Activated T-cell treated with anti-CD3 and anti-CD28 coated beads, Interleukin-2, amount 50 U/mL, for 48 hours (primary cell): ENCODE measurements at regions not wholly inside any gene's neighbourhood (a gene's known extent, or its start where the extent isn't known, plus 50 kb on each side); places are given as distances from the start of the nearest gene placed in this dataset.

Source experiments
- DNase-seq, 2 experiments: peaks; one replicate each; pipeline ENCODE4 v3.0.0-alpha.2; 2020

DNA sequence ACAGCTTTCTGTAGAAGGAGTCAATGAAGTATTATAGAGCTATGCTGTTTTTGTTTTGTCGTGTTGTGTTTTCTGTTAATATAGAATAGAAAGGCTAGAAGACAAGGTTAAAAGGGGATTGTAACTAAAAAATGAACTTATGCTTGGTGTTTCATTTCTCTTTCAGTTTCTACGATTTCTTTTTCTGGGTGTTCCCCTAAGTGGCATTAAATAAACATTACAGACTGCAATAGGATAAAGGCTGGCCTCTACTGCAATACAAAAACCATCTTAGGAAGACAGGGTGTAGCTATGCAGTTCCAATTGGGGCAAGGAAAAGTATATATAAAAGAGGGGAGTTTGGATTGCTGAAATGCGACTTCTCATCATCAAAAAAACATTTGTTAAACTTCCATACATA is 1609.7 kb upstream of the ACVR2A start:
- no peak for DNase-seq

DNA sequence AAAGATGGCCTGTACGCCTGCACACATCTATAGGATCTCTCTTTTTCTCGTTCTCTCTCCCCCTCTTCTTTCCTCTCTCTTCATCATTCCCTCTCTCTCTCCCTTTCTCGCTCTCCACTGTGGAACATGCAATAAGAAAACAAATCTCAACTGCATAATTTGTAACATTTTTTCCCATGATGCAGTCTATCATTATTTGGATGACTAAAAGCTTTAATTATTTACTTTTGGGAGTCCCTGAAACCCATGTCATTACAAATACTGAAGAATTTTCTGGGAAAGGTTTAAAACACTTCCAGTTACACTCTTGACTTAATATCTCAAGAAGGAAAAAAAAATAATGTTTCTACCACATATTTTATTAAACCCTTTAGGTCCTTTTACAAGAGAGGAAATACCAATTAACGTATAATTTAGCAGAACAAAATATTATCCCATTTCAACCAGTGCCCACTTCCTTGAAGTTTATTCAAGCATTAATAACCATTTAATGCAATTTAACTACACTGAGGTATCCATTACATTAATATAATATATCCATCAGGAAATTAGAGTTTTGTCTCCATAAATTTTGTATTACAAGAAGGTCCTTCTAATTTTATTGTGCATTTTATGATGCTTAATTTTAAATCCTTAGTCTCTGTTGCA is 1615.2 kb upstream of the ACVR2A start:
- DNase-seq: no peak

DNA sequence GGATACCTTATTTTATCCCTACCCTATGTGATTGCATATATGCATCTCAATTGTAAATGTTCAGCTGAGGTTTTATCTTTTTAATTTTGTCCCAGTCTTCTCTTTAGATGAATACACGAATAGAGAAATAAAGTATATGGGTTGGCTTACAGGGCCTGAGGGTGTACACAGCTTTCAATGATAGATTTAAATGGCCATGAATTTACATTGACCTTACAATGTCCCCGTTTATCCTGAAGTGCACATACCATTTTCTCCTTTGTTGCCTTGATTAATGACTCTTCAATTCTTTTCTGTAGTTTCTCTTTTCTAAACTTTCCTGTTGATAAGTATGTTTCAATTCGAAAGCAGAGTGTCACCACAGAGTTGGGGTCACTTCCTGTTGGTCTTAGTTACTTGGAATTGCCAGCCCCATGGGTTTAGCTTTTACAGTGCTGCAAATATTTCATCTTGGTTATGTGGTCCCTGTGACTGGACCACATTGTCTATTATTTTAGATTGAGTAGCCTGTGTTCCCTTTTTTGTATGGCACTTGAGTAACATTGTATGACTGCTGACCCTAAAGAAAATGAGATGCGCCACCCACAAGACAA is 1616.3 kb upstream of the ACVR2A start:
- DNase-seq: no peak

DNA sequence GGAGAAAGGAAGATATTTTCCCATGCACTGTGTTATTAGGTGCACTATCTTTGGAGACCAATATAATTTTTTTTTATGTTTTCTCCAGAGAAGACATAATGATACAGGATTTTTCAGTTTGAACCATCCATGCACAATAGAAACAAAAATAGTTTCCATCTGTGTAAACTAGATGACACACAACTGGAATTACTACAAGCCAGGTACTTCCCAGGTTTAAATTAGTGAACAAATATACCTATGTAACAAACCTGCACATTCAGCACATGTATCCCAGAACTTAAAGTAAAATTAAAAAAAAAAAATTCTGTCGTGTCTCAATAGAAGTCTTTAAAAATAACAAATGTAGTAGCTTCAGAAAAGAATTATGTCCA is 1616.8 kb upstream of the ACVR2A start:
- DNase-seq: no peak

DNA sequence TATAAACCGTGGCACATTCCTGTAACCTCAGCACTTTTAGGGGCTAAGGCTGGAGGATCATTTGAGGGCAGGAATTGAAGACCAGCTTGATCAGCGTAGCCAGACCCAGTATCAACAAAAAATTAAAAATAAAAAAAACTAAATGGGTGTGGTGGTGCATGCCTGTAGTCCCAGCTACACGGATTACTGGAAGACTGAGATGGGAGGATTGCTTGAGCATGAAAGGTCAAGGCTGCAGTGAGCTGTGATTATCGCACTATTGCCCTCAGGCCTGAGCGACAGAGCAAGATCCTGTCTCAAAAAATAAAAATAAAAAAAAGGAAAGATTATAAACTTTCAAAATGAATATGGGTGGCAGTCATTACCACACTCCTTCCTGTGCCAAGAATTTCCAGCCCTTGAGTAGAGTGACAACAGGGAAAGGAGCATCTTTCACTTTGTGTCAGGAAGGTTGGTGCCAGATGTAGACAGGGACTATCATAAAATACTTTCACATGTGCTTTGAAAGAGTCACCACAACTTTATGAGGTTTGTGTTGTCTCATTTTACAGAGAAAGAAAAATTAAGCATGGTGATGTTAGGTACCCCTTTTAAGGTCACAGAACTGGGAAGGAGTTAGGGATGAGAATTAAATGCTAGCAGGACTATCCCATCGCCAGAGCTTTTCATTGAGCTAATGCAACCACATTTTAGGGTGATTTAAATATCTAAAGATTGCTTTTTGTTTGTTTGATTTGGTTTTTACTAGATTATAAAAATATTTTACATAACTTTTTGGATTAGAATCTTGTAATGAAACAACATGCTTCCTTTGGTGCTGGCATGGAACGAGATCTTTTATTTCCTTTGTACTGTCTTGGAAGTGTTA is 1617.4 kb upstream of the ACVR2A start:
- no peak for DNase-seq

DNA sequence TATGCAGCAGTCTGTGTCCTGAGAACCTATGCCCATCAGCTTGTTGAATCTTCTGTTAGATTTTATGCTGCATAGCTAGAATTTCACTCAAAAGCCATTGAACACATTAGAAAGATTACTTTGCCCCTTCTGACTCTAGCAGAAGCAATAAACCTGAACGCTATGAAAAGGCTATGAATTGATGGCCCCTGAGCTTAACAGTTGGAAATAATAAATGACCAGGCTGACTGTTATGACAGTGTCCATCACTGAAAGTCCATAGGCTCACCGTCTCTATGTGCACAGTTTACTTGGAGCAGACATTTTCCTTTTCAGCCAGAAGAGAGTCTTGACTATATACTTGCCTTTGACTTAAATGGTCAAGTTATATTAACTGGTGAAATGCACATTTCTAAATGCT is 1618.8 kb upstream of the ACVR2A start:
- no peak for DNase-seq

DNA sequence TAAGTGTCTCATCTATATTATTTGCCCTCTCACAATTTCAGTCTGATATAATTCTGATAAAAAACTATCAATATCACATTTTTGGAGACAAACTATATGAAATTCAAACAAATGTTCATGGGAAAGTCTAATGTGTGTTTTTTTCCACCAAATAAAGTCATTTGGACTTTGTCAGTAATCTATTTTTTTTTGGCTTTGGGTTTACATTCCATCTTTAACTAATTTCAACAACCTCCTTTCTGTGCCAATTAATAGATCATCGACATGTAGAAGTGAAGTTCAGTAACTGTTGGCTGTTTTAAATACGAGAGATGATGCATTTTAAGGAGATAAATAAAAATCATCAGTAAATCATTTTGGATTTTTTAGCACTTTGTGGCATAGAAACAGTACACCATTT is 1623.0 kb upstream of the ACVR2A start:
- no peak for DNase-seq

DNA sequence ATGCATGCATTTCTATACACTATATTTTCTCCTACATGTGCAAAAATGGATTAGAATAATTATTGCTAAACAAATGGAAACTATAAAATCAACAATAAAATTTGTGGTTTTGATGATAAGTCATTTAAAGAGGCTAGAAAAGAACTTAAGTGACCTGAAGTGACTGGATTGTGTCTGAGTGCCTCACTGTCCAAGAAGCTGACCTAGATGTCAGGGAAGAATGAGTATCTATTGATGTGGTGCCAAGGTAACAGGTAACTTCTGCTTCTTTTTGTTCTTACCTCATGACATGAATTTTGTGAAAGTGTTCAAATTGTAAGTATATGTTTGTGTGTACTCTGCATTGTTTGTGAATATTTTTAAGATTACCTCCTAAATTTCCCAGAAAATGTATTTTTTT is 1623.9 kb upstream of the ACVR2A start:
- no peak for DNase-seq

DNA sequence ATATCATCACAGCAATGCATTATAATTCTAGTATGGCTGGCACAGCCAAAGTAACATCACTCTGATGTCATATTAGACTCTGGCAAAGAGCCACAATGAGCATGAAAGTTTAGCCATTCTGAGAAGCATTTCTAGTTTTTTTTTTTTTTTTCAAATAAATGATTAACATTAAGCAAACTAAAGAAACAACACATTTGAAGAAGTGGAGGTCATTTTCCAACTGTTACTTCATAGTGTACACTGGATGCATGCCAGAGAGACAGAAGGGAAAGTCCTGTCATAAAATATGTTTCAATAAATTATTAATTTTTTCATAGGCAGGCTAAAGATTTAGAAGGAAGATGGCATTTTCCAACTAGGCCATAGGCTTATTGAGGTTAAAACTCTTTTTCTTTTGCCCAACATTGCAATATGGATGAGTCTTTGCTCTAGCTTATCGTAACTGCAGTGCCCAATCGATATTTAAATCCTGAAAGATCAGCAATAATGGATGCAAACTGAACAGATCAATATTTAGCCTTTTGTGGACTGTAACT is 1630.4 kb upstream of the ACVR2A start:
- DNase-seq: no peak

DNA sequence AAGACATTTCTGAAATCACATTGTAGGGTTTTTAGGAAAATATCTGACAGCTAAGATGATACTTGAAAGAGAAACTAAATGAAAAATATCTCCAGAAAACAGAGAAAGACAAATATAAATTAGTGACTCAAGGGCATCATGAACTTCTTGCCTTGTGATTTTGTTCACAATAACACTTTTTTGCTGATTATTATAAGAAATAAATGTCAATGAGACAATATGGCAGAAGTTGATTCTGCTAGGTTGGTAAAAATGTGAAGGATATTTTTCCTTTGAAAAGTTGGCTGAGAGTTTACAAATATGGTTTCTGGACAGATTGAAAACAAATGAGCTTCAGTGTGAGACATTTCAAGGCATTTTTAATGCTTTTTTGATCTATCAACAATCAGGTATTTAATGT is 1631.2 kb upstream of the ACVR2A start:
- DNase-seq: no peak

DNA sequence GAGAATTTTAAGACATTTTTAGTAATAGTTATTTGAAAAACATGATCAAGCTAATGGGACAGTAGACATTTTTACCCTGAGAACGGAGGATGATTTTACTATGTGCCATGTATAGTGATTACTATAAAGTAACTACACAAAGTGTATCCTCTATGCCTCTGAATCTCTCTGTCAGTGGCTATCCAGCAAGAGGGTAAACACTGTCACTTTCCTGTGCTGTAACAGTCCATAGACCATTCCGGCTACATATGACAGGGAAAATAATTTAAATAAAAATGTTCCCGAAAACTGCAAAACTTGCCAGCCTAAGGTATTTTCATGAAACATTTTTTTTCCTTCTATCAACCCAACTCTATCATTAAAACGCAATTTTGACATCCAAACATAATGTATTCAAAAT is 1632.2 kb upstream of the ACVR2A start:
- no peak for DNase-seq

DNA sequence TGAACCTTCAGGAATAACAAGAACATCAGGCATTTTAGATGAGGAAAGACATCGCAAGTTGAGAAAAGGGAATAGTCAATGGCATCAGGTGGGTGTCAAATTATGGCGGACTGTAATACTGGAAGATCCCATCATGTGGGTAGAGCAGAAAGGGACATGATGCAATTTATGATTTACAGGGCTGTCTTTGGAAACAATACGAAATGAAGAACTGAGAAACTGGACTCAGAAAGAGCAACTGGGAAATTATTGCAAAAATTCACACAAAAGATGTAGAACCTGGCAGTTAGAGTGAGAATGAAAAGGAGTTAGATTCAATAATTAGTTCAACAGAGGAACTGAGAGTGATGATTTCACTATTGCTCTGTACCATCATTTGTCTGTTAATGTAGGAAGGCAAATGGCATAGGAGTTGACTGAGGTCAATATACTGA is 1635.0 kb upstream of the ACVR2A start:
- DNase-seq: no peak

DNA sequence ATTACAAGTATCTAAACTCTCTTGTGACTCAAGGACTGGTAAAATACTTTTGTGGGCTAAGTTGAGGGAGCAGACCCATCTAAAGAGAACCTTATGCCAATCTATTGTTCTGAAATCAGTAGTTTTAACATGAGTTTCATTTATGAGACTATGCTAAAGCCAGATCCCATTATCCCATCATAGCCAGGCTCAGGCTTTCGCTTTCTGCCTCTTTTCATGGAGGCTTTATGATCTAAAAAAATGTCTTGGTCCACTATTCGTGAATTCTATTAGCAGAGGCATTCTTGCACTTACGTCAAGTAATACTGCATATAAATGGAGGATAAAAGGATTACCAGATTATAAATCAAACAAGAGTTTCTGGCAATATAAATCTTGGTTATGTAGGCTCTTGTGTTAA is 1636.9 kb upstream of the ACVR2A start:
- no peak for DNase-seq

DNA sequence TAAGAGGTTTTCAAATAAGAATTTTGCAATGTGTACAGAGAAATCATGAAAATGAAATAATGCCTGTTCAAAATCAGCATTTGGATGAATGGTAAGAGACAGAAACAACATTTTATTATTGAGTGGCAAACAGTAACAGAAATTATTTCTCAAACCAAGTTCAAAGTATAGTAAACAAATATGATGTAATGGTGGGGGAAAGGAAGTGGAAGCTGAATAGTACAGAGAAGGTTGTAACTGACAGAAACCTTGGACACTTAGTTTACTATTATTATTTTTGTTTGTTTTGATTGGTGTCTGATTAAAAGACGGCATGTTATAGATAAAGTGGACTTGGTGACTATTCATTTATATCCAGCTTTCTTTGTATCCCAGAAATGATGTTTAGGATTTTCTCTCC is 1637.4 kb upstream of the ACVR2A start:
- DNase-seq: no peak

DNA sequence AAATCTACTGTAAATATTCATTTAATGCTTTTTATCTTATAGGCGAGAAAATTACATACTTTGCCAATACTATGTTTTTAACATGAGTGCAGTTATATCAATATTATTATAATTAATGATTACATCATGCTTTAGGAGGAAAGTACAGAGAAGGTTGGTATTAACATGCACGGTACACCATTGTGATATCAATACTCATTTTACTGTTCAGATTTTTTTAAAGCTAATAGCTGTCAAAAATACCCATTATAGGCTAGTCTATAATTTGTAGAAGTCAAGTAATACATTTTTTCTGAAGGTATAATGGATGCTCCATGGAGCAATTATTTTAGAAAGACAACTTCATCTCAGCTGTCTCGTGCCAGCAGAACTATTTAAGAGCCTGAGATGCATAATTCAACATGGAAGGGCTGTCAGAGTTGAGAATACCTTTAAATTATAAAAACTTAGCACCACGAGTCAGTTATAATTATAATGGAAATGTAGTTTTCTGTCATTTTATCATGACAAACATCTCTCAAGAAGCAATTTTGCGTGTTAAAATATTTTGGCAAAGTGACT is 1641.7 kb upstream of the ACVR2A start:
- no peak for DNase-seq

DNA sequence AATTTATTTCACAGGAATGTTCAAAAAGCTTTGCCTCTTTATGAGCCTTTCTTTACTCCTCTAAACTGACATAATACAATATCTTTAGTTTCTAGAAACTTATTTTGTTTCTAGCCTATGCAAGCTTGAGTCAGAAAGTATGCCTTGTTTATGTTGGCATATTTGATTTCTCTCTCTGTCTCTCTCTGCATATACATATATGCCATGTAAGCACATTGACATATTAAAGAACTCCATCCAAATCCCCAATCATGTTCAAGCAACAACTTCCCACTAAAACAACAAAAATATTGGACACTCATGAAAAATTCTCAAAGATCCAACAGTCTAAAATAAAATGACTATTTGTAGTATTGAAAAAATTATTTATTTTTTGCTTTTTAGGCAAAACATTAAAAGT is 1651.2 kb upstream of the ACVR2A start:
- DNase-seq: no peak

DNA sequence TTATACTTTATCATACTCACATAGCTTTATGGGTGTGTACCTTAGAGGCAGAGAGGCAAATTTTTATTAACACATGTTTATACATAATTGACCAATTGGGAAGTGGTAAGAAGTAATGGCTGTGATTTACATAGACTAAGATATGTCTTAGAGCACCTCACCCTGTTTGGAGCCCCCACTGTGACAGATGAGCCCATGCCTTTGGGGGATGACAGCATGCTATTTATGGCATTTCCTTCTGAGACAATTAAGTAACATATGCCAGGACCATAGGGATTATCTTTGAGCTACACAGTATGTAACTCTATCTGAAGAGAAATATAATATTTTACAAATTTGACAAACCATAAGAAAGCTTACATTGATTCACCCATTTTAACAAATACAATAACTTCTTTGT is 1655.3 kb upstream of the ACVR2A start:
- no peak for DNase-seq

DNA sequence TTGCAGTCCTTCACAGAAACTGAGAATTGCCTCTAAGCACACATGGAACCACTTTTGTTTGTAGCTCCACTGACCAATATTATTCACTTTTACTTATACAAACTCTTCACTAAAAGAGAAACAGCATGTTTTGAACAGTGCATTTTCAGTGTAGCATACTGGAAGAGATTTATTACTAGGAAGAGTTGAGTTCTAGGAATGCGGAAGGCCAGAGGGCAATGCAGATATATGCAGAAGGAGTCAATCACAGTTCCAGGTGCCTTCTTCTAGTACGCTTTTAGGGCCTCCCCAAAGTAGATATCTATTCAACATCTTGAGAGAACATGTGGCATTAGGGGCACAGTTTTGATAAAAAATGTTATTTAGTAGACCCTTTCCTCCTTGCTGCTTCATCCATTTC is 1654.0 kb upstream of the ZEB2 start:
- DNase-seq: no peak

DNA sequence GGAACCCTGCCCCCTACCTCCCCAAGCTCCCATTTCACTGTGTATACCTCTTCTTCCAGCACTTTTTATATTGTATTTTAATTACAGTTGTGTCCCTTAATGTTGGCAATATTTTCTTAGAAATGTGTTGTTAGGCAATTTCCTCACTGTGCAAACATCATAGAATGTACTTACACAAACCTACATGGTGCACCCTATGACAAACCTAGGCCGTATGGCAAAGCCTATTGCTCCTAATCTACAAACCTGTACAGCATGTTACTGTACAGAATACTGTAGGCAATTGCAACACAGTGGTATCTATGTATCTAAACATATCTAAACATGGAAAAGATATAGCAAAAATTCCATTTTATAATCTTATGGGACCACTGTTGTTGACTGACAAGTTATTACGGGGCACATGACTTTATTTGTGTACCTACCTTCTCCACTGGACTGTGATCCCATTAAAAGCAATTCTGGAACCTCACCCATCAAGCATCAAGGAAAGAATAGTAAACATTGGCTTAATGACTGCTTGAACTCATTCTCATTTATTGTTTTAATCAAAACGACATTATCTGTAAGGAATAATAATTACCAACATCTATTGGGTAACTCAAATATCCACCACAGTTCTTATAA is 1641.5 kb upstream of the ZEB2 start:
- no peak for DNase-seq

DNA sequence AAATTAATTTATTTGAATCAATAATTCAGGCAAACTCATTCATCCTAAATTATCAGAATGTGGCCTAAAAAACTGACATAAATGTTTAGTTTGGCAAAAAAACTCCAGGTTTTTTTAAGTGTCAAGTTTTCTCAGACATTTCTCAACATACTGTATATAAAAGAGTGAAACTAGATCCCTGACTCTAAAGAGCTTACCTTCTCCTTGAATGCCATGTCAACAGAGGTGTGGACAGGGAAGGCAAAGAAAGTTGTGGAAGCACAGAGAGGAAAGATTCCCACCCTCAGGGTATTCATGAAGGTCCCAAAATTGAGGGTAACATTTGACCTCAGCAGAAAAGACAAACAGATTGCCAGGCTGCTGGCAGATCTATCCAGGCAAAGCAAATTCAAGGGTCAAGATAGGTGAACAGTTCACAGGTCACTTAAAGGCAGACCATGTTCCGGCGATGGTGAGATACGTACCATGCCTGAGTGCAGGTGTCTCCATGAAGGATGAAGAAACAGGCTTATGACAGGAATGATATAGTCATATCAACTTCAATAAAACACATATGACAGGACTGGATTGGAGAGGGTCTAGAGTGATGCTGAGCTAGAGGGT is 1638.3 kb upstream of the ZEB2 start:
- no peak for DNase-seq

DNA sequence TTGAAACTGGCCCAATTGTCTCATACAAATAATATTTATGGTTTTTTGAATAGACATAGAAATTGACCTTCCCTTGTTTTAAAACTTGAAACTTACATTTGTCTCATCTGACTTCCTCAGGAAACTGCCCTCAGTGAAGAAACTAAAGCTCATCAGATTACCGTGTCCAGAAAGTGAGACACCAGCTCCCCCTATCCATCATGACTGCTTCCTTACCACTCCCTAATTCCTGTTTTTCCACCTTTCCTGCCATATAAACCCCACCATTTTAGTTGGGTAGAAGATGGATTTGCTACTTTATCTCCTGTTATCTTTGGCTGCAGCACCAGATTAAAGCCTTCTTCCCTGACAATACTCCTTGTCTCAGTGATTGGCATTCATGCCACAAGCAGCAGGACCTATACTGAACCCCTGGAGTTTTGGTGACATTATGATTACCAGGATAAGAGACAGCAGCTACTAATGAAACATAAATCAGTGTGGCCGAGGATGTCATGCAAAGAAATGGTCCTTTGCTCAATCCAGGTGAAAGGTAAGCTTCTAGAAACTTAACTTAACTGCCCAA is 1627.6 kb upstream of the ZEB2 start:
- no peak for DNase-seq

DNA sequence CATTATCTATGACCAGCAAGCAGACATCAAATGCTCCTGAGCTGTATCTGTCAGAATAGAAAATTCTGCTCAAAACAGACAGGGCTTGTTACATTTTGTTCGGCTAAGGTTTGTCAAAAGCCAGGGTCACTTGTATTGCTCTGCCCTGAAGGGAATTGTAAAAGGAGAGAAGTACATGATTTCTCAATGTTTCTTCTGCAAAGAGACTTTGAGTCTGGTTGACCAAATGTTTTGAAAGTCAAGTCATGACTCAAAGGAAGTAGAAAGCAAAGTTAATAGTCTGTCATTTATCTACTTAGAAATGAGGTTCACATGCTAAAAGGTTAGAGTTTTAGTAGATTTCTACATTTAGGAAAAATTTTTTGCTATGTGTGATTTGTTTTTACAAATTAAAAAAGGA is 1624.1 kb upstream of the ZEB2 start:
- DNase-seq: no peak
